ENCODE measurements at regions not wholly inside any gene's neighbourhood (a gene's known extent, or its start where the extent isn't known, plus 50 kb on each side); places are given as distances from the start of the nearest gene placed in this dataset.

DNA sequence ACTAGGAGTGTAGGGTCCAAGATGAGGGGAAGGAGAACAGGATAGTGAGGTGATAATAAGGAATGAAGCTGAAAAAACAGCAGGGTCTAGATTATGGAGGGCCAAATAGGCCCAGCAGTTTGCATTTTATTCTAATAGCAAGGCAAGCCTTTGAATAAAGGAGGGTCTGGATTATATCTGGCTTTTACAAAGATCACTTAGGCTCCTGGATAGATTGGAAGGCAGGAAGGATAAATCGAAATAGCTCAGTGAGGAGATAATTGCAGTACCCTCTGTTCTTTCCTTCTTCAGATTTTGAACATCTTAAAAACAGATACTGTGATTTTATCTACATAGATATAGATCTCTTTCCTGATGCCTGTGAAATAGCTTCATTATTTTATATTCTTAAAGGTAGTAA lies 53.8 kb upstream of the PTGFR start:
- no peak for TF ChIP-seq CTCF (IDR thresholded peaks at IDR 0.05)
- no peak for TF ChIP-seq POLR2A (IDR thresholded peaks at IDR 0.05)
- no peaks in the 10 kb centered on the region for H3K4me1 ChIP-seq
- no peaks in the 10 kb centered on the region for H3K9me3 ChIP-seq
- WGBS, 2 donors: 48% methylated on average over 1 of the region's 1 CpG
- H3K27ac ChIP-seq: no peak overlapping the region
- H3K27me3 ChIP-seq: no peaks in the 10 kb centered on the region
- no peak overlapping the region for H3K4me3 ChIP-seq
- no peak for DNase-seq
- intact Hi-C loops (cut with DNase I; ENCODE audit: low total_unique reads): no loop called here
- no peaks in the 10 kb centered on the region for H3K36me3 ChIP-seq (ENCODE audit: low read depth, missing control alignments)

GRCh38 chr1:78437396-78437795 lies 53.4 kb upstream of the PTGFR start:
- 29 to 34% methylated on average over 5 of the region's 5 CpGs for WGBS, 2 donors
- intact Hi-C loops (cut with DNase I; ENCODE audit: low total_unique reads): no loop called here
- DNase-seq: no peak

DNA sequence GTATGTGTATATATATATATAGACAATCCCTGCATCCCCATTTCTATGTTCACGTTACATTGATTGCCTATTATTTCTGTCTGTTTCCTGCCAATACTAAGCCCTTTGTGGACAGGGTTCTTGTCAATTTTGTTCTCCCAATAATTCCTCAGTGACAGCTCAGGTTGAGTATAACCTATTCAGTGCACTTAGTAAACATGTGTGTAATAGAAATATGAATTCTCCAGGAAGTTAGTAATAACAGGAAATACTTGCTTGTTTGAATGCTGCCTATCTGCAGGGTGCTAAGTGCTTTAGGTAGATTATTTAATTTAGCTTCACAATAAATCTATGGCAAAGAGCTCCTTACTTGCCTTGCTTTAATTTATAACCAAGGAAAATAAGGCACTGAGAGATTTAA lies 52.8 kb upstream of the PTGFR start:
- WGBS, 2 donors: 88 to 96% methylated on average over 1 of the region's 1 CpG
- Histone ChIP-seq H3K9me3 (no peaks in the 10 kb centered on the region), H3K4me1 (no peaks in the 10 kb centered on the region), H3K4me3 (no peak overlapping the region), H3K27ac (no peak overlapping the region), H3K36me3 (ENCODE audit: low read depth, missing control alignments) (no peaks in the 10 kb centered on the region), H3K27me3 (no peaks in the 10 kb centered on the region)
- TF ChIP-seq POLR2A (IDR thresholded peaks at IDR 0.05) (no peak), CTCF (IDR thresholded peaks at IDR 0.05) (no peak)
- DNase-seq: no peak
- intact Hi-C loops (cut with DNase I; ENCODE audit: low total_unique reads): no loop called here

More at GRCh38 chr1:78437396-78437795, 53.4 kb upstream of the PTGFR start:
- Histone ChIP-seq H3K36me3 (ENCODE audit: low read depth, missing control alignments) (no peaks in the 10 kb centered on the region), H3K27me3 (no peaks in the 10 kb centered on the region), H3K4me1 (no peaks in the 10 kb centered on the region), H3K27ac (no peak overlapping the region), H3K4me3 (no peak overlapping the region), H3K9me3 (no peaks in the 10 kb centered on the region)
- TF ChIP-seq CTCF (IDR thresholded peaks at IDR 0.05): no peak
- no peak for TF ChIP-seq POLR2A (IDR thresholded peaks at IDR 0.05)

DNA sequence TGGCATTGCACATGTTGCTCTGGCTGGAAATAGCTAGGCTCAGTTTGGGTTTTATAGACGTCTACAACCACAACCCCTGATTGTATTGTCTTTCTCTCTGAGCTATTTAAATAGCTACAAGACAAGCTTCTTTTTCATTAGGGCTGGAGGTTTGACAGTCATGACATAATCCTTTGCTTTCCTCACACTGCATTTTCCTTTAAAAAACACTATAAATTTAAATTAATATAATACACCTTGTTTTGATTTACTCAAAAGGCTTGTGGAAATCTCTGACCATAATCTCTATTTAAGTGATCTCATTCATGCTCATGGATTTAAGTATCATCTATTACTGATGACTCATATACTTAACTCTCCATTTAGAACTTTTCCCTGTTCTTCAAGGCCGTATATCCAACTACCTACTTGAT lies 50.4 kb upstream of the PTGFR start:
- Histone ChIP-seq H3K4me1 (no peaks in the 10 kb centered on the region), H3K4me3 (no peak overlapping the region), H3K27ac (no peak overlapping the region), H3K36me3 (ENCODE audit: low read depth, missing control alignments) (no peaks in the 10 kb centered on the region), H3K27me3 (no peaks in the 10 kb centered on the region), H3K9me3 (no peaks in the 10 kb centered on the region)
- WGBS, 2 donors: 66% methylated on average over 2 of the region's 2 CpGs
- TF ChIP-seq POLR2A (IDR thresholded peaks at IDR 0.05): no peak
- no peak for TF ChIP-seq CTCF (IDR thresholded peaks at IDR 0.05)
- no peak for DNase-seq
- intact Hi-C loops (cut with DNase I; ENCODE audit: low total_unique reads): no loop called here

Small RNAs in the stretch of these regions (small RNA-seq; reads per million reads assigned to genes)
- gene AC096531.1 (0 reads per million in 2 donors), gene RNA5SP23 (0.18 to 0.47 reads per million in 2 donors)

All from testis (tissue), 2 donors.